A673 (cell line): ENCODE measurements at regions not wholly inside any gene's neighbourhood (a gene's known extent, or its start where the extent isn't known, plus 50 kb on each side); places are given as distances from the start of the nearest gene placed in this dataset.

Experiments
- BruUV-seq: library from RNA; stranded (reverse); fragments of 400-500 nt; replicated peaks from 2 replicates; lab custom pipeline; 2021; lab: Mats Ljungman, UMichigan
- CTCF ChIA-PET: fragments of 300-600 bp; sonication (Branson Sonifier 250); formaldehyde crosslinking; loops from one replicate; lab custom pipeline; 2022; ENCODE audit warnings: antibody characterized with exemption; lab: Charles Lee
- POLR2A ChIA-PET: fragments of 300-600 bp; sonication (Branson Sonifier 250); formaldehyde crosslinking; loops from one replicate; lab custom pipeline; 2022; ENCODE audit warnings: antibody characterized with exemption; ENCODE audit not compliant: low non-redundant PET; lab: Charles Lee
- DNase-seq: peaks from one replicate; pipeline ENCODE4 v3.0.0-alpha.2; 2015; ENCODE audit warnings: low spot score
- H3K27ac ChIP-seq: fragments of 200-600 bp; sonication (generic); 2 replicates; pipeline ENCODE4 v1.5.1; 2016; ENCODE audit warnings: mixed run types, low read depth, mild to moderate bottlenecking, mixed read lengths, antibody characterized with exemption, low read length; ENCODE audit not compliant: poor library complexity, severe bottlenecking
- H3K27me3 ChIP-seq: fragments of 200-600 bp; sonication (generic); replicated peaks from 2 replicates; pipeline ENCODE4 v1.6.1; 2017; ENCODE audit warnings: mixed run types, low read depth, mild to moderate bottlenecking, mixed read lengths, antibody characterized with exemption, low read length; ENCODE audit not compliant: insufficient read depth, poor library complexity
- H3K36me3 ChIP-seq: fragments of 200-600 bp; sonication (generic); 2 replicates; pipeline ENCODE4 v1.6.1; 2016; ENCODE audit warnings: mixed run types, mild to moderate bottlenecking, mixed read lengths, antibody characterized with exemption, low read length; ENCODE audit not compliant: insufficient read depth, poor library complexity, severe bottlenecking
- H3K4me1 ChIP-seq: fragments of 200-600 bp; sonication (generic); 2 replicates; pipeline ENCODE4 v1.6.1; 2017; ENCODE audit warnings: mixed run types, mild to moderate bottlenecking, mixed read lengths, antibody characterized with exemption, low read length; ENCODE audit not compliant: insufficient read depth, poor library complexity, severe bottlenecking
- H3K4me3 ChIP-seq: fragments of 200-600 bp; sonication (generic); 2 replicates; pipeline ENCODE4 v1.5.1; 2016; ENCODE audit warnings: low read depth, mixed run types, mild to moderate bottlenecking, mixed read lengths, low read length; ENCODE audit not compliant: poor library complexity, severe bottlenecking
- H3K9me3 ChIP-seq: fragments of 200-600 bp; sonication (generic); 2 replicates; pipeline ENCODE4 v1.6.1; 2016; ENCODE audit warnings: mixed run types, low read depth, mild to moderate bottlenecking, mixed read lengths, antibody characterized with exemption, low read length; ENCODE audit not compliant: poor library complexity, severe bottlenecking
- CTCF ChIP-seq: fragments of 300-800, 200-600 bp; sonication (generic); conservative IDR thresholded peaks from 2 replicates; pipeline ENCODE4 v1.5.1; 2017; ENCODE audit warnings: low read depth, mild to moderate bottlenecking, antibody characterized with exemption, low read length, moderate library complexity, mixed read lengths
- EZH2 ChIP-seq: fragments of 200-600 bp; sonication (generic); IDR thresholded peaks from 2 replicates; pipeline ENCODE4 v1.6.1; 2017; ENCODE audit warnings: borderline replicate concordance, low read depth, mild to moderate bottlenecking, mixed read lengths, antibody characterized with exemption, low read length; ENCODE audit not compliant: poor library complexity, severe bottlenecking
- intact Hi-C: fragments of 100-400 bp; cut with micrococcal nuclease; formaldehyde crosslinking; loops from one replicate; pipeline ENCODE4 v1.10.0; 2022; ENCODE audit not compliant: unreplicated experiment

GRCh38 chr22:35480627-35481550, 59.7 kb upstream of the RASD2 start:
- no peaks in the 10 kb centered on the region for H3K27me3 ChIP-seq
- no peak overlapping the region for H3K4me3 ChIP-seq
- no peaks in the 10 kb centered on the region for H3K36me3 ChIP-seq
- DNase-seq, result peak; percentile 69
- intact Hi-C loops, result no loop called here
- CTCF ChIA-PET, result no interaction called here
- peak overlapping the region; percentile 68 for H3K27ac ChIP-seq
- POLR2A ChIA-PET, result no interaction called here
- TF ChIP-seq EZH2 (no peak), CTCF (no peak)
- no peaks in the 10 kb centered on the region for H3K9me3 ChIP-seq
- no TSS peak for BruUV-seq
- peaks cover 68% of the 10 kb centered on the region for H3K4me1 ChIP-seq

GRCh38 chr22:35482311-35482710, 58.3 kb upstream of the RASD2 start:
- POLR2A ChIA-PET, result no interaction called here
- no TSS peak for BruUV-seq
- H3K36me3 ChIP-seq, result no peaks in the 10 kb centered on the region
- DNase-seq, result no peak
- TF ChIP-seq CTCF, result no peak
- TF ChIP-seq EZH2, result no peak
- no peak overlapping the region for H3K4me3 ChIP-seq
- H3K27me3 ChIP-seq, result no peaks in the 10 kb centered on the region
- H3K27ac ChIP-seq, result no peak overlapping the region
- H3K9me3 ChIP-seq, result no peaks in the 10 kb centered on the region
- CTCF ChIA-PET, result interaction anchor here (0.7 kb wide), 1 partner anchor 58 kb away, joined by 3 read pairs; the partner anchor contains the start of gene RASD2
- H3K4me1 ChIP-seq, result peaks cover 54% of the 10 kb centered on the region
- intact Hi-C loops, result no loop called here

GRCh38 chr22:35482974-35483373, 57.7 kb upstream of the RASD2 start:
- Histone ChIP-seq H3K9me3 (no peaks in the 10 kb centered on the region), H3K4me3 (no peak overlapping the region), H3K4me1 (peaks cover 47% of the 10 kb centered on the region), H3K36me3 (no peaks in the 10 kb centered on the region), H3K27ac (peak overlapping the region; percentile 18), H3K27me3 (no peaks in the 10 kb centered on the region)
- BruUV-seq, result no TSS peak
- POLR2A ChIA-PET, result no interaction called here
- intact Hi-C loops, result no loop called here
- no peak for TF ChIP-seq CTCF
- TF ChIP-seq EZH2, result no peak
- CTCF ChIA-PET, result no interaction called here
- DNase-seq, result no peak
